ENCODE measurements at regions not wholly inside any gene's neighbourhood (a gene's known extent, or its start where the extent isn't known, plus 50 kb on each side); places are given as distances from the start of the nearest gene placed in this dataset.

DNA sequence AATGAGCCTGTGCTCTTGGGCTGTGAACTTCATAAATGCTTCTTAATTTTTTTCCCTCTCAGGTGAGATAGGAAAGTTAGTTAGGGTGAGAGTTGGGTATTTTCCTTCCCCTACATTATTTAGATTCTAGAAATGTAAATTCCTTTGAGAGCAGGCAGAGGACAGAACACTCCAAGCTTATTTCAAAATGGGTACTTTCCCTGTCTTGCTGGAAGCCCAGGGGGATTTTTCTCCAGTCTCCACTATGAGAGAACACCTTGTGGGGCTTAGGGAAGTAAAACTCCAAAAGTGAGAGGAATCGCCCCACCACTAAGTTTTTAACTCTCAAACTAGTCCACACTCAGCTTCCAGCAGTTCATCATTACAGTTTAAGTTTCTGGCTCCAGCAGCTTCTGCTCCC, 253.2 kb upstream of the CTAGE1 start:
- Mint-ChIP-seq H3K36me3 (no peaks in the 10 kb centered on the region), H3K27me3 (ENCODE audit: low read depth in 3 of 3) (peaks cover 2 to 18% (median 6%) of the 10 kb centered on the region in 3 donors), H3K4me3 (no peak overlapping the region)

DNA sequence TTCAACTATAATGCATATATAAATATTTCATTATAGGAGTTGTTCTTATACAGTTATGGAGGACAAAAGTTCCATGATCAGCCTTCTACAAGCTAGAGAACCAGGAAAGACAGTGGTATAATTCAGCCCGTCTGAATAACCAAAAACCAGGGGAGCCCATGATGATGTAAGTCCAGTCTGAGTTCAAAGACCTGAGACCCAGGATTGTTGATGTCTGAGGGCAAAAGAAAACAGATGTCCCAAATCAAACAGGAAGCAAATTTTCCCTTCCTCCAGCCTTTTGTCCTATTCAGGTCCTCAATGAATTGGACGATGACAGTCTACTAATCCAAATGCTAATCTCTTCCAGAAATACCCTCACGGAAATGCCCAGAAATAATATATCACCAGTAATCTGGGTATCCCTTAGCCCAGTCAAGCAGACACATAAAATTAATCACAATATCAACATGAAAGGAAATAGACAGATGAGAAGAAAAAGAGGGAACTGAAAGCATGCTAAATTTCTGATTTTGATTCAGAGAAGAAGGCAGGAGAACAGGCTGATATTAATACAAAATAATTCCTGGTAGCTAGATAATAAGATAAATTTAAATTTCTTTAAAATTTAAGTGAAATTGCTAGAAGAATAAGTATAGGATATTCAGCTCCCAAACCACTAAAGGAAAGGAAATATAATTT, 255.6 kb upstream of the CTAGE1 start:
- Mint-ChIP-seq H3K4me1 (no peaks in the 10 kb centered on the region), H3K4me3 (no peak overlapping the region), H3K36me3 (no peaks in the 10 kb centered on the region), H3K27ac (no peak overlapping the region), H3K9me3 (no peaks in the 10 kb centered on the region), H3K27me3 (ENCODE audit: low read depth in 3 of 3) (peaks cover 2 to 17% (median 2%) of the 10 kb centered on the region in 3 donors)
- DNase-seq = no peak

More for the DNA sequence above, 253.2 kb upstream of the CTAGE1 start:
- Mint-ChIP-seq H3K4me1 (no peaks in the 10 kb centered on the region), H3K27ac (no peak overlapping the region), H3K9me3 (peaks cover 0 to 2% (median 0%) of the 10 kb centered on the region in 6 donors)
- DNase-seq = no peak

DNA sequence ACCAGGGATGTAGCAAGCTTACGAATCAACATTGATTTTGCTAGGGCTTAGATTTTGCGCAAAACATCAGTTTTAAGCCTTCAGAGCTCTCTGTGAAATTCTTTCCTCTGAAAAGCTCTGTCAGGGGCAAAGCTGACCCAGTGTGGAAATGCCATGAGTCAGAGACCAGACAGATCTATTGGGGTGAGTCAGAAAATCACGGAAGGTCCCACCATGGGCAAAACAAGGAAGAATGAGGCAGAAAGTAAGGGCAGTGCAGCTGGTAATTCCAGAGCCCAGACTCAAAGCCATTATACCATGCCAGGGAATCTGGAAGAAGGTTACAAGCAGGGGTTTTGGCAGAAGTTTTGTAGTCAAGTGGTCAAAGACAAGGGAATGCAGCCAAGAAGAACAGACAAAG, 256.6 kb upstream of the CTAGE1 start:
- no peaks in the 10 kb centered on the region for H3K4me1 Mint-ChIP-seq

DNA sequence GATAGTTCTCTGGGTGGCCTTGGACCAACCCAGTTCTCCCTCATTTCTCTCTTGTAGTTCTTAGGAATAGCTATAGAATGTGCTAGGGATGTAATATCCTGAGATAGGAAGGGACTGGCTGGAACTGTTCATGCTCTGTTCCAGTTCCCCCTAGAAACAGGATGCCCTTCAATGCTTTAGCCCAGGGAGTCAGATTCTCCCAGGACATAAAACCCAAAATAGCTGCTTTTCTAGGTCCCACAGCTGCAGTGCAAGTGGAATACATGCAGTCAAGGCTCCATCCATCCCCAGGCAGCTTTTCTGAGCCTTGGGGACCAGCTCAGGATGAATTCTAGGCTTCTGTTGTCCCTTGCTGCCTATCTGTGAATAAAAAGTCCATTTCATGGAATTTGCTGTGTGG, 257.3 kb upstream of the CTAGE1 start:
- H3K27me3 Mint-ChIP-seq (ENCODE audit: low read depth in 3 of 3) = peaks cover 2 to 17% (median 2%) of the 10 kb centered on the region in 3 donors
- no peak overlapping the region for H3K4me3 Mint-ChIP-seq
- H3K4me1 Mint-ChIP-seq = no peaks in the 10 kb centered on the region
- no peaks in the 10 kb centered on the region for H3K36me3 Mint-ChIP-seq
- no peak for DNase-seq
- no peak overlapping the region for H3K27ac Mint-ChIP-seq
- H3K9me3 Mint-ChIP-seq = no peaks in the 10 kb centered on the region

More for the DNA sequence above, 256.6 kb upstream of the CTAGE1 start:
- no peak for DNase-seq
- H3K9me3 Mint-ChIP-seq = no peaks in the 10 kb centered on the region
- peaks cover 2 to 17% (median 2%) of the 10 kb centered on the region in 3 donors for H3K27me3 Mint-ChIP-seq (ENCODE audit: low read depth in 3 of 3)
- no peak overlapping the region for H3K27ac Mint-ChIP-seq
- H3K36me3 Mint-ChIP-seq = no peaks in the 10 kb centered on the region
- H3K4me3 Mint-ChIP-seq = no peak overlapping the region

DNA sequence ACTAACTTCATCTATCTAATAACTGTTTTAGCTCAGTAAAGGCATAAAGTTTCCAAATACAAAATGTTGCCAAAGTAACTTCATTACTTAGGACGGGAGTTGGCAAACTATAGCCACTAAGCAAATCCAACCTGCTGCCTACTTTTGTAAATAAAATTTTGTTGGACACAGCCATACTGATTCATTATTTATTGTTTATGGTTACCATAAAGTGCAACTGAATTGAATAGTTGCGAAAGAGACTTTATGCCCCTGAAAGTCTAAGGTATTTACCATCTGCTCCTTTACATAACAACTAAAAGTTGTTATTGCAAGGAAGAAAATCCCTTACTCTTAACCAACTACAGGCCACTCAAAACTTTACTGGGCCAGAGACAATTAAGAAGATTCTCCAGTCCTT, 256.7 kb upstream of the RBBP8 start:
- Mint-ChIP-seq H3K27ac (no peak overlapping the region), H3K27me3 (ENCODE audit: low read depth in 3 of 3) (peaks cover 2 to 17% (median 2%) of the 10 kb centered on the region in 3 donors), H3K9me3 (no peaks in the 10 kb centered on the region), H3K4me1 (no peaks in the 10 kb centered on the region), H3K36me3 (no peaks in the 10 kb centered on the region), H3K4me3 (no peak overlapping the region)
- no peak for DNase-seq

DNA sequence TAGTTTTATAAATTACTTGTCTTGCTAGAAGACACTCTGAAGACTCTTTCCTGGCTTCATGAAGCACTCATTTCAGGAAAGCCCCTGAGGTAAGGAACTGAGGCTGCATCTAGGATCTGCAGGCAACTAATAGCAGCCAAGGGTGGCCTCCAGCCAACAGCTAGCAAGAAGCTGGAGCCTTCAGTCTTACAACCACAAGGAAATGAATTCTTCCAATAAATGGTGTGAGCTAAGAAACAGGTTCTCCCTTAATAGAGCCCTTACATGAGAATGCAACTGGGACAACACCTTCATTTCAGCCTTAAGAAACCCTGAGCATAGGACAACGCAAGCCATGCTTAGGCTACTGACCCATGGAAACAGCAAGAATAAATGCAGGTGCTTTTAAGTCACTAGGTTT, 254.6 kb upstream of the RBBP8 start:
- Mint-ChIP-seq H3K4me3 (no peak overlapping the region), H3K27ac (no peak overlapping the region), H3K36me3 (no peaks in the 10 kb centered on the region), H3K4me1 (no peaks in the 10 kb centered on the region), H3K9me3 (no peaks in the 10 kb centered on the region), H3K27me3 (ENCODE audit: low read depth in 3 of 3) (peaks cover 2 to 17% (median 2%) of the 10 kb centered on the region in 3 donors)
- no peak for DNase-seq

DNA sequence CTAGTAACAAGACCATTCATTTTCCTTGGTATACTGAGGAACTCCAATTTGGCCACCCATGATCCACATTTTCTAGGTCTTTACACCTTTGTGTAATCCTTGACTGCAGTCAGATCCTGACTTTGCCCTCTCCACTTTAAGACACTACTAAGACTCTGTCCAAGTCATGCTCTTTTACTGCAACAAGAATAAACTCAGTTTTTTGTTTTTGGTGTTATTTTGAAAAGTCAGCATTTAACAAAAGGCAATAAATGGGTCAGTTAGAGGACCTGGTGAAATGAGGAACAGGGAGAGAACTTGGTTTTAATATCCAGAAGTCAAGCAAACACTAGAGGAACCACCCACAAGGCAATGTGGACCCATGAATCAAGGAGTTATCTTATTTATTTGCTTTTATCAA, 252.2 kb upstream of the RBBP8 start:
- H3K36me3 Mint-ChIP-seq = no peaks in the 10 kb centered on the region
- no peaks in the 10 kb centered on the region for H3K9me3 Mint-ChIP-seq
- peaks cover 0 to 7% (median 2%) of the 10 kb centered on the region in 3 donors for H3K27me3 Mint-ChIP-seq (ENCODE audit: low read depth in 3 of 3)
- no peak for DNase-seq
- H3K4me3 Mint-ChIP-seq = no peak overlapping the region
- H3K27ac Mint-ChIP-seq = no peak overlapping the region
- H3K4me1 Mint-ChIP-seq = no peaks in the 10 kb centered on the region

DNA sequence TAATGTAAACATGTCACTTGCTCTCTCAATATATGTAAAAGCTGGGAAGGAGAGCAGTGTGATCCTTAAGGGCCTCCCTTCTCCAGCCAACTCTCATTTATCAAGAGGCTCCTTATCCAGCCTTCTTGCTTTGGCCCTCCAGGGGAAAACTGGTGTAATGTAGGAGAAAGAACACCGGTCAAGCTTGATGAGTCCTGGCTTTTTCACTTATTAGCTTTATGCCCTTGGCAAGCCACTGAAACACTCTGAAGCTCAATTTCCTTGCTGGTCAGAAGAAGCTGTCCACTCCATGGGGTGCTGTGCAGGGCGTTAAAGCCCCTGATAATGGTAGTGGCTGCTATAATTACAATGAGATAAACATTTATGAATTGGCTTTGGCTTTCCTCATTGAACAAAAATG, 251.2 kb upstream of the RBBP8 start:
- Mint-ChIP-seq H3K4me1 (no peaks in the 10 kb centered on the region), H3K27me3 (ENCODE audit: low read depth in 3 of 3) (peaks cover 0 to 5% (median 2%) of the 10 kb centered on the region in 3 donors), H3K9me3 (no peaks in the 10 kb centered on the region), H3K36me3 (no peaks in the 10 kb centered on the region), H3K27ac (no peak overlapping the region), H3K4me3 (no peak overlapping the region)
- DNase-seq = no peak

DNA sequence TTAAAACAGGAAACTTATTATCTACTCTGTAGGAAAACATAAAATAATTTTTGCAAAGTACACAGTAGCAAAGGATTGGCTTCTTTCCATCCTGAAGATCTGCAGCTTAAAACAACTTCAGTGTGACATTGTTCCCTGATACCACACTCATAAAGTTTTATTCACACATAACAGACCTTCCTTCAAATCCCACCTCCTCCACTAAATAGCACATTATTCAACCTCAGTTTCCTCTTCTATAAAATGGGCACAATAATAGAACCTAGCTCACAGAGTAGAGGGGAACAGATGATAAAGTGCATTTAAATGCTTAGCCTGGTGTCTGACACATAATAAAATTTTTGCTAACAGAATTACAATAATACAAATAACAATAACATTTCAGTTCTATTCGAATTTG, 250.4 kb upstream of the RBBP8 start:
- Mint-ChIP-seq H3K4me1 (no peaks in the 10 kb centered on the region), H3K4me3 (no peak overlapping the region), H3K36me3 (no peaks in the 10 kb centered on the region), H3K9me3 (no peaks in the 10 kb centered on the region), H3K27ac (no peak overlapping the region), H3K27me3 (ENCODE audit: low read depth in 3 of 3) (peaks cover 0 to 5% (median 2%) of the 10 kb centered on the region in 3 donors)
- no peak for DNase-seq

DNA sequence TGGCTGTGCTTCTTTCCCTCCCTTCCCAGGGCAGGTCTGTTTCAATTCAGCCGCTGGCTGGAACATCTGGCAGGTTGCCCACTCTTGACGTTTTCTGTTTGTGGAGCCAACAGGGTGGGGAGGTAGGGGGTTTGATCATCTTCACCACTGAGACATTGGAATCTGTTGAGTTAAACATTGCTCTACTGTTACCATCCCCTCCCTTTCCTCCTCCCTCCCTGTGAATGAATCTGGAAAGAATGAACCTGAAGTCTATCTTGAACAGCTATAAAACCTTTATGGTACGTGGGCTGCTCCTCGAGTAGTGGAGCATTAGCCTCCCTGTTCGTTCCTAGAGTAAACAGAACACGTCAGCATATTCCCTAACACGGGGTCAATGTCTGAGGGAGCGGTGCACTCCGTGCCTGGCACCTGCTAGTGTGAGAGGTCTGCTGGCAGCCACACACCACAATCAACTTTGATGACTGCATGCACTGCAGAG, 249.9 kb upstream of the RBBP8 start:
- Mint-ChIP-seq H3K9me3 (no peaks in the 10 kb centered on the region), H3K27ac (no peak overlapping the region), H3K27me3 (ENCODE audit: low read depth in 3 of 3) (peaks cover 0 to 5% (median 2%) of the 10 kb centered on the region in 3 donors), H3K36me3 (no peaks in the 10 kb centered on the region), H3K4me3 (no peak overlapping the region), H3K4me1 (no peaks in the 10 kb centered on the region)
- DNase-seq = no peak

DNA sequence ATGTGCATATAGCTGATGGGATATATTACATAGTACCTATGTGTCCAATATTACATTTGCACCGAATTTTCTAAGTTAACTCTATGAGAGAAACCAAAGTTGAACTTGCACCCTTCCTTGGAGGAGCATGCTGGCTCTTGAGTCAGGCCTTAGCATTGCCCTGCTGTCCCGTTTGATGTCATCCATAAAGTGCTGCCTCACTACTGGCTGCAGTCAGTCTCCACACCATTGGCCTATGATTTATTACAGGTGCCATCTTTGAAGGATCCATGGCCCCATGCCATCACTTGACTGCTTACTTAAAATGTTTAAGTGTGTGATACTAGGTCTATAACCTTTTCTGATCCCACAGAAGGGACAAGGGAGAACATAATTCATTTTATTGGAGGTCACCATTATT, 249.3 kb upstream of the RBBP8 start:
- Mint-ChIP-seq H3K36me3 (no peaks in the 10 kb centered on the region), H3K9me3 (no peaks in the 10 kb centered on the region), H3K4me1 (no peaks in the 10 kb centered on the region), H3K4me3 (no peak overlapping the region), H3K27ac (no peak overlapping the region), H3K27me3 (ENCODE audit: low read depth in 3 of 3) (peaks cover 0 to 5% (median 2%) of the 10 kb centered on the region in 3 donors)
- no peak for DNase-seq

DNA sequence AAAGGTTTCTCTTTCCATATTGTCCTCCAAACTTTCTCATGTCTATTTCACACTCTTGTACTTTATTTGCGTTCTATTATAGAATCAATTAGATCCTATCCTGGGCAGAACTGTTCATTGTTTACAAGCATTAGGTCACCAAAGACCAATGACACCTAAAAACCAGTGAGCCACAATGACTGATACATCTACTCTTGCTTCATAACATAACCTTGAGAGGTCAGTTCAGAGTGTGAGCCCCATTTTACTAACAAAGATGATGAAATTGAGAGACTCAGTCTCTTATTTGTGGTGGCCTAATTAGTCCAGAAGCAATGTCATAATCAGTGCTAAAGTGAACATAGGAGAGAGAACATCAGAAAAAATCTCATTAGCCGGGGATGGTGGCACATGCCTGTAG, 248.9 kb upstream of the RBBP8 start:
- Mint-ChIP-seq H3K9me3 (no peaks in the 10 kb centered on the region), H3K4me3 (no peak overlapping the region), H3K36me3 (no peaks in the 10 kb centered on the region), H3K4me1 (no peaks in the 10 kb centered on the region), H3K27me3 (ENCODE audit: low read depth in 3 of 3) (peaks cover 0 to 5% (median 2%) of the 10 kb centered on the region in 3 donors), H3K27ac (no peak overlapping the region)
- no peak for DNase-seq

DNA sequence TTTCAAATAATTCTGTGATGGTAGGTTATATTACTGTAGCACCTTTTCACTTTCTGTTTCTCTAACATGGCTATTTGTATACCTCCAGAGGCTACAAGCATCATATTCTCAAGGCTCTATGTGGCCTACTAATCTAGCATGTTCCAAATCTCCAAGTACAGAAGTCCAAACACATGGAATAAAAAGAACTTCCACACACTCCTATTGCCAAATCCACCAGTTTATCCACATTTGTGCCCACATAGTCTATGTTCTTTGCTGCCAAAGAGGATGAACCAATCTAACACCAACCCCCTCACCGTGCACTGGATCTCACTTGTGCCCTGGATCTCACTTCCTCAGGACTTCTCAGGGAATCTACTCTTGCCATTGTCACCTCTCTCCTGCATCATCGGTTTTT, 247.3 kb upstream of the RBBP8 start:
- Mint-ChIP-seq H3K36me3 (no peaks in the 10 kb centered on the region), H3K27ac (no peak overlapping the region), H3K27me3 (ENCODE audit: low read depth in 3 of 3) (peaks cover 0 to 3% (median 2%) of the 10 kb centered on the region in 3 donors), H3K4me1 (no peaks in the 10 kb centered on the region), H3K9me3 (no peaks in the 10 kb centered on the region), H3K4me3 (no peak overlapping the region)
- DNase-seq = no peak

DNA sequence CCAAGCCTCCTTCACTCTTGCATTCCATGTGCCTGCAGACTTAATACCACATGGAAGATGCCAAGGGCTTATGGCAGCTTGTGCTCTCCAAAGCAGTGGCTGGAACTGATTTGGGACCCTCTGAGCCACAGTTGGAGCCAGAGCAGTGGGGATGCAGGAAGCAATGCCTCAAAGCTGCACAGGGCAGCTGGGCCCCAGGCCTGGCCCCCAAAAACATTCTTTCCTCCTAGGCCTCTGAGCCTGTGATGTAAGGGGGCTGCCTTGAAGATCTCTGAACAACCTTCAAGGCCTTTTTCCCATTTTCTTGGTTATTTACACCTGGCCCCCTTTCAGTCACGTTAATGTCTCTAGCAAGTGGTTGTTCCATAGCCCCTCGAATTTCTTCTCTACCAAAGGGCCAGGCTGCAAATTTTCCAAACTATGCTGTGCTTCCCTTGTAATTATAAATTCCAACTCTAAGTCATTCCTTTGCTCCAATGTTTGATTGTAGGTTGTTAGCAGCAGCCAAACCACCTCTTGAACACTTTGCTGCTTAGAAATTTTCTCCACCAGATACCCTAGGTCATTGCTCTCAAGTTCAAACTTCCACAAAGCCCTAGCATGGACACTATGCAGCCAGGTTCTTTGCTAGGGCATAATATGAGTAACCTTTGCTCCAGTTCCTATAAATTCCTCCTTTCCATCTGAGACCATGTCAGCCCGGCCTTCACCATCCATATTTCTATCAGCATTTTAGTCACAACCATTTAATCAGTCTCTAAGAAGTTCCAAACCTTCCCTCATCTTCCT, 245.0 kb upstream of the RBBP8 start:
- H3K9me3 Mint-ChIP-seq = no peaks in the 10 kb centered on the region
- H3K27ac Mint-ChIP-seq = no peak overlapping the region
- H3K27me3 Mint-ChIP-seq (ENCODE audit: low read depth in 3 of 3) = no peaks in the 10 kb centered on the region
- H3K4me3 Mint-ChIP-seq = no peak overlapping the region
- DNase-seq = no peak
- H3K36me3 Mint-ChIP-seq = no peaks in the 10 kb centered on the region
- no peaks in the 10 kb centered on the region for H3K4me1 Mint-ChIP-seq
